ENCODE measurements at regions not wholly inside any gene's neighbourhood (a gene's known extent, or its start where the extent isn't known, plus 50 kb on each side); places are given as distances from the start of the nearest gene placed in this dataset.

- no peak for ATAC-seq
- Histone ChIP-seq H3K4me3 (ENCODE audit: low read depth in 2 of 2, low read length in 2 of 2) (no peak overlapping the region), H3K9me3 (ENCODE audit: control insufficient read depth, insufficient read depth, low read depth, low read length) (peaks cover 14% of the 10 kb centered on the region), H3K4me1 (ENCODE audit: control insufficient read depth, insufficient read depth, low read length) (no peaks in the 10 kb centered on the region), H3K27me3 (ENCODE audit: control insufficient read depth, insufficient read depth, low read length) (no peaks in the 10 kb centered on the region), H3K27ac (ENCODE audit: low read length) (no peak overlapping the region), H3K36me3 (ENCODE audit: control insufficient read depth, insufficient read depth, low read length) (no peaks in the 10 kb centered on the region)
- in situ Hi-C loops (cut with HindIII; ENCODE audit: low pct_unique_long_range_greater_than_20kb, low sequenced_read_pairs) = no loop called here
- intact Hi-C loops (cut with micrococcal nuclease; ENCODE audit: unreplicated experiment) = no loop called here
- TF ChIP-seq REST (IDR thresholded peaks at IDR 0.05; ENCODE audit: insufficient read depth in 1 of 2, low read depth in 2 of 2, low read length in 1 of 2) (no peak), POLR2AphosphoS5 (IDR thresholded peaks at IDR 0.05; ENCODE audit: low read depth, low read length) (no peak), TCF7L2 (IDR thresholded peaks at IDR 0.05; ENCODE audit: low read depth, low read length) (no peak), SIN3A (IDR thresholded peaks at IDR 0.05; ENCODE audit: borderline replicate concordance, insufficient read depth, low read depth, low read length) (no peak), CTCF (IDR thresholded peaks at IDR 0.05) (no peak)
- no TSS peak for BruUV-seq (replicated peaks)
- CTCF ChIA-PET = no interaction called here
- POLR2A ChIA-PET = no interaction called here
- no peak for DNase-seq (ENCODE audit: low read depth, low spot score)
Observed at GRCh38 chr7:157470701-157471131, 133.9 kb downstream of the DNAJB6 start.

- intact Hi-C loops (cut with micrococcal nuclease; ENCODE audit: unreplicated experiment) = no loop called here
- no peaks in the 10 kb centered on the region for H3K4me1 ChIP-seq (ENCODE audit: control insufficient read depth, insufficient read depth, low read length)
- CTCF ChIA-PET = no interaction called here
- in situ Hi-C loops (cut with HindIII; ENCODE audit: low pct_unique_long_range_greater_than_20kb, low sequenced_read_pairs) = no loop called here
- H3K36me3 ChIP-seq (ENCODE audit: control insufficient read depth, insufficient read depth, low read length) = no peaks in the 10 kb centered on the region
- BruUV-seq (replicated peaks) = no TSS peak
- peaks cover 14% of the 10 kb centered on the region for H3K9me3 ChIP-seq (ENCODE audit: control insufficient read depth, insufficient read depth, low read depth, low read length)
- no peak for ATAC-seq
- H3K27ac ChIP-seq (ENCODE audit: low read length) = no peak overlapping the region
- no peak overlapping the region for H3K4me3 ChIP-seq (ENCODE audit: low read depth in 2 of 2, low read length in 2 of 2)
- TF ChIP-seq REST (IDR thresholded peaks at IDR 0.05; ENCODE audit: insufficient read depth in 1 of 2, low read depth in 2 of 2, low read length in 1 of 2) = no peak
- no peak for TF ChIP-seq CTCF (IDR thresholded peaks at IDR 0.05)
- TF ChIP-seq POLR2AphosphoS5 (IDR thresholded peaks at IDR 0.05; ENCODE audit: low read depth, low read length) = no peak
- TF ChIP-seq SIN3A (IDR thresholded peaks at IDR 0.05; ENCODE audit: borderline replicate concordance, insufficient read depth, low read depth, low read length) = no peak
- TF ChIP-seq TCF7L2 (IDR thresholded peaks at IDR 0.05; ENCODE audit: low read depth, low read length) = no peak
- no peaks in the 10 kb centered on the region for H3K27me3 ChIP-seq (ENCODE audit: control insufficient read depth, insufficient read depth, low read length)
- no peak for DNase-seq (ENCODE audit: low read depth, low spot score)
- POLR2A ChIA-PET = no interaction called here
Observed at GRCh38 chr7:157471259-157472125, 134.7 kb downstream of the DNAJB6 start.

All from Panc1 (cell line).